Adrenal gland (tissue), 5 donors: ENCODE measurements at regions not wholly inside any gene's neighbourhood (a gene's known extent, or its start where the extent isn't known, plus 50 kb on each side); places are given as distances from the start of the nearest gene placed in this dataset.

Experiments
- POLR2A ChIP-seq, 2 donors: fragments of 450-650 bp; IDR thresholded peaks; one replicate each; pipeline ENCODE4 v1.6.1; 2017; ENCODE audit warnings: antibody characterized with exemption in 2 of 2, mild to moderate bottlenecking in 2 of 2, moderate library complexity in 1 of 2
- TF ChIP-seq, protein P1 (sequence below), 6 experiments: fragments of 450-650 bp in 4 of 6; fragments of 200-600 bp in 2 of 6; sonication (generic) in 1 of 6; IDR thresholded peaks; 1 replicate in 5 of 6; 2 replicates in 1 of 6; pipeline versions ENCODE4 v1.5.1 to v1.8.0; 2016 to 2021; ENCODE audit warnings: antibody characterized with exemption in 6 of 6, mild to moderate bottlenecking in 2 of 6, moderate library complexity in 1 of 6
- donor health status: DM: no; HTN: no; CAD: no.

DNA sequence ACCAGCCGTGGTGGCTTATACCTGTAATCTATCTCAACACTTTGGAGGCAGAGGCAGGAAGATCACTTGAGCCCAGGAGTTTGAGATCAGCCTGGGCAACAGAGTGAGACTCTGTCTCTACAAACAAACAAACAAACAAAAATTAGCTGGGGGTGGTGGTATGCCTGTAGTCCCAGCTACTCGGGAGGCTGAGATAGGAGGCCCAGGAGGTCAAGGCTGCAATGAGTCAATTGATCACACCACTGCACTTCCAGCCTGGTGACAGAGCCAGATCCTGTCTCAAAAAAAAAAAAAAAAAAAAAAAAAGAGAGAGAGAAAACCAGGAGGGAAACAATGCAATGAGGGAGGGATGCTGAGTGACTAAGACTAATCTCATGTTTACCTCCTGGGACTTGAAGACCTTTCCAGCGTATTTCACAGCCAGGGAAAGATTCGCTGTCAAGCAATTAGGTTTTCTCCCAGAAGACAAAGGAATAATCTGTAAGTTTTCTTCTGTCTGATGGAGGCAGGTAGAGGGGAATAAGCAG lies 51.1 kb upstream of the MIER3 start:
- TF ChIP-seq, protein P1, sequence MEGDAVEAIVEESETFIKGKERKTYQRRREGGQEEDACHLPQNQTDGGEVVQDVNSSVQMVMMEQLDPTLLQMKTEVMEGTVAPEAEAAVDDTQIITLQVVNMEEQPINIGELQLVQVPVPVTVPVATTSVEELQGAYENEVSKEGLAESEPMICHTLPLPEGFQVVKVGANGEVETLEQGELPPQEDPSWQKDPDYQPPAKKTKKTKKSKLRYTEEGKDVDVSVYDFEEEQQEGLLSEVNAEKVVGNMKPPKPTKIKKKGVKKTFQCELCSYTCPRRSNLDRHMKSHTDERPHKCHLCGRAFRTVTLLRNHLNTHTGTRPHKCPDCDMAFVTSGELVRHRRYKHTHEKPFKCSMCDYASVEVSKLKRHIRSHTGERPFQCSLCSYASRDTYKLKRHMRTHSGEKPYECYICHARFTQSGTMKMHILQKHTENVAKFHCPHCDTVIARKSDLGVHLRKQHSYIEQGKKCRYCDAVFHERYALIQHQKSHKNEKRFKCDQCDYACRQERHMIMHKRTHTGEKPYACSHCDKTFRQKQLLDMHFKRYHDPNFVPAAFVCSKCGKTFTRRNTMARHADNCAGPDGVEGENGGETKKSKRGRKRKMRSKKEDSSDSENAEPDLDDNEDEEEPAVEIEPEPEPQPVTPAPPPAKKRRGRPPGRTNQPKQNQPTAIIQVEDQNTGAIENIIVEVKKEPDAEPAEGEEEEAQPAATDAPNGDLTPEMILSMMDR (IDR thresholded peaks at IDR 0.05) = no peak
- TF ChIP-seq POLR2A (IDR thresholded peaks at IDR 0.05) = no peak
